Stimulated activated naive CD8-positive, alpha-beta T cell treated with anti-CD3 and anti-CD28 coated beads, Interleukin-15, Interleukin-2, amounts not matched to agents 100 U/mL and 50 U/mL, for 24 hours (primary cell): ENCODE measurements at regions not wholly inside any gene's neighbourhood (a gene's known extent, or its start where the extent isn't known, plus 50 kb on each side); places are given as distances from the start of the nearest gene placed in this dataset.

Experiments used
- ATAC-seq: fragments of 150-1000 bp; cut with Tn5 transposase; one replicate; pipeline ENCODE4 v1.10.0; 2021
- DNase-seq: peaks from one replicate; pipeline ENCODE4 v3.0.0; 2021

GRCh38 chr2:111219285-111219684 is 98.6 kb downstream of the BCL2L11 start:
- DNase-seq (no peak), ATAC-seq (no peak)

GRCh38 chr2:111219734-111220505 is 99.2 kb downstream of the BCL2L11 start:
- DNase-seq (no peak), ATAC-seq (no peak)

- DNase-seq (no peak), ATAC-seq (no peak)
Measured at GRCh38 chr2:111220962-111221361, 100.2 kb downstream of the BCL2L11 start.

- DNase-seq: no peak
- no peak for ATAC-seq
Measured at GRCh38 chr2:111221701-111222100, 101.0 kb downstream of the BCL2L11 start.

- ATAC-seq: no peak
- no peak for DNase-seq
Measured at GRCh38 chr2:111222204-111222866, 101.6 kb downstream of the BCL2L11 start.

GRCh38 chr2:111225856-111226255 is 105.1 kb downstream of the BCL2L11 start:
- DNase-seq: no peak
- ATAC-seq: no peak

- DNase-seq: no peak
Measured at GRCh38 chr2:111226876-111227700, 106.4 kb downstream of the BCL2L11 start.

GRCh38 chr2:111227716-111228141 is 107.0 kb downstream of the BCL2L11 start:
- DNase-seq: no peak
- ATAC-seq: no peak

More at GRCh38 chr2:111226876-111227700, 106.4 kb downstream of the BCL2L11 start:
- ATAC-seq: peak; percentile 36

- no peak for ATAC-seq
- no peak for DNase-seq
Measured at GRCh38 chr2:111231532-111232252, 111.0 kb downstream of the BCL2L11 start.

GRCh38 chr2:111235192-111236015 is 114.7 kb downstream of the BCL2L11 start:
- ATAC-seq: no peak
- no peak for DNase-seq

GRCh38 chr2:111236025-111236424 is 115.3 kb downstream of the BCL2L11 start:
- DNase-seq (no peak), ATAC-seq (no peak)

GRCh38 chr2:111238296-111238695 is 117.6 kb downstream of the BCL2L11 start:
- no peak for DNase-seq
- no peak for ATAC-seq

GRCh38 chr2:111239107-111239506 is 118.4 kb downstream of the BCL2L11 start:
- no peak for DNase-seq
- ATAC-seq: no peak

- ATAC-seq: no peak
- no peak for DNase-seq
Measured at GRCh38 chr2:111239581-111240249, 119.0 kb downstream of the BCL2L11 start.

GRCh38 chr2:111243295-111243694 is 122.6 kb downstream of the BCL2L11 start:
- DNase-seq (no peak), ATAC-seq (no peak)

GRCh38 chr2:111244864-111245263 is 124.2 kb downstream of the BCL2L11 start:
- ATAC-seq (no peak), DNase-seq (no peak)

GRCh38 chr2:111246620-111247061 is 125.9 kb downstream of the BCL2L11 start:
- no peak for ATAC-seq
- no peak for DNase-seq

GRCh38 chr2:111247491-111247890 is 126.8 kb downstream of the BCL2L11 start:
- ATAC-seq (no peak), DNase-seq (no peak)

GRCh38 chr2:111249806-111250205 is 129.1 kb downstream of the BCL2L11 start:
- DNase-seq: no peak

GRCh38 chr2:111250448-111251030 is 129.8 kb downstream of the BCL2L11 start:
- ATAC-seq (no peak), DNase-seq (no peak)

More at GRCh38 chr2:111249806-111250205, 129.1 kb downstream of the BCL2L11 start:
- ATAC-seq: no peak
